Astrocyte of the spinal cord (primary cell): ENCODE measurements at regions not wholly inside any gene's neighbourhood (a gene's known extent, or its start where the extent isn't known, plus 50 kb on each side); places are given as distances from the start of the nearest gene placed in this dataset.

Source experiments
- DNase-seq: peaks from one replicate; pipeline ENCODE4 v3.0.0; 2011; ENCODE audit warnings: low read depth, low spot score
- H3K4me3 ChIP-seq: 2 replicates; pipeline ENCODE4 v1.5.1; 2011; ENCODE audit warnings: low read depth, mild to moderate bottlenecking, low read length, moderate library complexity
- CTCF ChIP-seq: IDR thresholded peaks from 2 replicates; pipeline ENCODE4 v1.5.1; 2012; ENCODE audit warnings: low read depth, mild to moderate bottlenecking, low read length, inconsistent platforms
- in situ Hi-C: cut with HindIII; loops from 2 replicates; pipeline ENCODE4 v1.10.0; 2017; ENCODE audit warnings: low sequenced_read_pairs

- in situ Hi-C loops, result no loop called here
- TF ChIP-seq CTCF, result no peak
- DNase-seq, result no peak
- no peak overlapping the region for H3K4me3 ChIP-seq
Observed at GRCh38 chr12:113658006-113658655, 186.5 kb upstream of the LHX5 start.

GRCh38 chr12:113655919-113656318, 184.2 kb upstream of the LHX5 start:
- DNase-seq, result no peak
- no peak overlapping the region for H3K4me3 ChIP-seq
- in situ Hi-C loops, result no loop called here
- no peak for TF ChIP-seq CTCF

- TF ChIP-seq CTCF, result no peak
- in situ Hi-C loops, result no loop called here
- H3K4me3 ChIP-seq, result no peak overlapping the region
- no peak for DNase-seq
Observed at GRCh38 chr12:113655479-113655878, 183.8 kb upstream of the LHX5 start.

DNA sequence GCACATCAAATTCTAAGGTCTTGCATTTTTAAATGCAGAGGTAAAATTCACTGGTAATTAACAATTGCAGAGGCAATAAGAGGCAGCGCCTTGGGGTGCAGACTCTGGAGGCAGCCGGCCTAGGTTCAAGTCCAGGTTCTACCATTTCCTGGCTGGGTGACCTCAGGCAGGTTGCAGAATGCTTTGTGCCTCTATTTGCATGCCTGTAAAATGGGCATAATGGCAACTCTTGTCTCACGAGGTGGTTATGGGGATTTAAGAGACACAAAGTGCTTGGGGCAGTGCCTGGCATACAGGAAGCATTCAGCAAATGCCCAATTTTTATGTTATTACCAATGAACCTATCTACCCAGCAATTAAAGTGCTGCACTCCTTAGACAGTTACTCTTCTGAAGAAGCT, 180.0 kb upstream of the LHX5 start:
- DNase-seq, result no peak
- no peak overlapping the region for H3K4me3 ChIP-seq
- TF ChIP-seq CTCF, result no peak
- in situ Hi-C loops, result no loop called here

DNA sequence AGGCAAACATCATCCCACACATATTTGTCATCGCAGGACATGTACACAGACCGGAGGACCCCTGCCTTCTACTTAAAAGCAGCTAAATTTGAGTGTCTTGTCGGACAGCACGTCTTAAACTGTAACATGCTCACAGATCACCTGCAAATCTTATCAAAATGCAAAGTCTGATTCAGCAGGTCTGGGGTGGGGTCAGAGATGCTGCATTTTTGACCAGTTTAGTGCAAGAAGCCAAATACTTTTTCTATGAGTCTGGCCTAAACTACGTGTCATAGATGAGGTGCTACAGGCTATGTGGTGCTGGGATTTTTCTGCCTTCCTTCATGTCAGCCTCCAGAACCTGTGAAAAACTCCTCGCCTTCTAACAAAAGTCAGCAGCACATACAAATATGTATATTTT, 178.8 kb upstream of the LHX5 start:
- no peak for TF ChIP-seq CTCF

DNA sequence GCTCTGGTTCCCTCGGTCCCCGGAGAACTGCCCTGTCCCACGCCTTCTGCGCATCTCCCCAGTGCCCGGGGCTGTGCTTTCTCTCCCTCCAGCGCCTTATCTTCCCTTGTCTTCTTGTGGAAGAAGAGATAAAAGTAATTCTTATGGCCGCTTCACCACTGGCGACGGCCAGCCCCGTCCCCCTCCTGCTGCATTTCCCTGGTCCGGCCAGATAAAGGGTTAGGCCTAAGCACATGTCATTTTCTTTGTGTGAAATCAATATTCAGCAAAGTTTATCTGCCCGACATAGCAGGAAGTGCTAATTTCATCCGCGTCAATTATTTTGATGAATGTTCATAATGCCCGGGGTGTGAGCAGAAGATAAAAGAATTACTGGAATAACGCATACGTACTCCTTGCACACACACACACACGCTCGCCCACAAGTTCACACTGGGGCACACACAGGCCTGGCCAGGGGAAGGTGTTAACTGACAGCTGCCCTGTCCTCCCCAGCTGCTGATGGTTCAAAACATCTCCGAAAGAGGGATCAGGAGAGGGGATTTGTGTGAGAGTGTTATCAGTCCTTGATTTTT, 177.7 kb upstream of the LHX5 start:
- TF ChIP-seq CTCF, result no peak
- H3K4me3 ChIP-seq, result no peak overlapping the region
- no peak for DNase-seq
- in situ Hi-C loops, result no loop called here

More for the DNA sequence above, 178.8 kb upstream of the LHX5 start:
- DNase-seq, result no peak
- in situ Hi-C loops, result no loop called here
- no peak overlapping the region for H3K4me3 ChIP-seq
